Stimulated activated CD8-positive, alpha-beta memory T cell treated with anti-CD3 and anti-CD28 coated beads, Interleukin-4, amount 100 ng/mL, for 48 hours (primary cell): ENCODE measurements at regions not wholly inside any gene's neighbourhood (a gene's known extent, or its start where the extent isn't known, plus 50 kb on each side); places are given as distances from the start of the nearest gene placed in this dataset.
"Not testable (repeated sequence)": the region's sequence is repeated elsewhere in the genome, so short reads cannot be mapped to it uniquely, and the experiment has no call there.

ENCODE experiments used
- DNase-seq: peaks from one replicate; pipeline ENCODE4 v3.0.0-alpha.2; 2020

- DNase-seq, result no peak
These were observed 634.0 kb downstream of the MAT2B start for GRCh38 chr5:164139423-164139822.

- no peak for DNase-seq
These were observed 640.0 kb downstream of the MAT2B start for GRCh38 chr5:164145458-164145857.

DNA sequence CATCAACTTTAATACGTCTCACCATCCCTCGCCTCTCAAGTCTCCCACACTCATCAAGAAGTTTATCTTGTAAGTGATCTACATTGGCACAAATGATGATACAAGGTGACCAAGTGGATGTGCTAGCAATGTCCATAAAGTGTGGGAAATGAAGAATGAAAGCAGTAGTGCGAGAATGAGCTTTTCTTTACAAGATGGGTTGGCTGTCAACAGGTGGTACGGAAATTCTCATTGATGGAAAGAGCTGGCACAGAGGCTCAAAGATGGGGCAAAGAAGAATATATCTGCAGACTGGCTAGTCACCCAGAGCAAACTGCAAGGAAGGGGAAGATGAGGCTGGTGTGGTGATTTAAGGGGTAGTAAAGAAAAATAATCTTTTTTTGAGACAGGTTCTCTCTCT is 640.8 kb downstream of the MAT2B start:
- no peak for DNase-seq

DNA sequence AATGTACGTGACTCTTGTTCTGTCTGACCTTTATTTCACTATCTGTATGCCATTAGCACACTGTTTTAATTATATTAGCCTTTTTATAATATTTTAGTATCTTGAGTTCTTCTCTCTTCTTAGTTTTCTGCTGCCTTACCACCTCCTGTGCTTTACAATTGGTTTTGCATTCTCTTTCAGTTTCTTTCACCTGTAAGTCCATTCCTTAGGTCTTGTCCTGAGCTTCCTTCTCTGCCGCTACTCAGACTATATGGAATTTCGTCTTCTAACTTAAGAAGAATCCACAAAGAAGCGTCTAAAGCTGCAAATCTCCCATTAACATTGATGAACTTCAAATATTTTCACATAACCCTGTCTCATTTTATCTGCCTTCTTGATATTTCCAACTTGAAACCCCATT is 642.9 kb downstream of the MAT2B start:
- DNase-seq, result no peak

DNA sequence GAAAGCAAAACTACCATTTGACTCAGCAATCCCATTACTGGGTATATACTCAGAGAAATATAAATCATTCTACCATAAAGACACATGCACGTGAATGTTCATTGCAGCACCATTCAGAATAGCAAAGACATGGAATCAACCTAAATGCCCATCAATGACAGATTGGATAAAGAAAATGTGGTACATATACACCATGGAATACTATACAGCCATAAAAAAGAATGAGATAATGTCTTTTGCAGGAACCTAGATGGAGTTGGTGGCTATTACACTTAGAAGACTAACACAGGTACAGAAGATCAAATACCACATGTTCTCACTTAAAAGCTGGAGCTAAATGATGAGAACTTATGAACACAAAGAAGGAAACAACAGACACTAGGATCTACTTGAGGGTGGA is 647.1 kb downstream of the MAT2B start:
- not testable (repeated sequence) for DNase-seq

DNA sequence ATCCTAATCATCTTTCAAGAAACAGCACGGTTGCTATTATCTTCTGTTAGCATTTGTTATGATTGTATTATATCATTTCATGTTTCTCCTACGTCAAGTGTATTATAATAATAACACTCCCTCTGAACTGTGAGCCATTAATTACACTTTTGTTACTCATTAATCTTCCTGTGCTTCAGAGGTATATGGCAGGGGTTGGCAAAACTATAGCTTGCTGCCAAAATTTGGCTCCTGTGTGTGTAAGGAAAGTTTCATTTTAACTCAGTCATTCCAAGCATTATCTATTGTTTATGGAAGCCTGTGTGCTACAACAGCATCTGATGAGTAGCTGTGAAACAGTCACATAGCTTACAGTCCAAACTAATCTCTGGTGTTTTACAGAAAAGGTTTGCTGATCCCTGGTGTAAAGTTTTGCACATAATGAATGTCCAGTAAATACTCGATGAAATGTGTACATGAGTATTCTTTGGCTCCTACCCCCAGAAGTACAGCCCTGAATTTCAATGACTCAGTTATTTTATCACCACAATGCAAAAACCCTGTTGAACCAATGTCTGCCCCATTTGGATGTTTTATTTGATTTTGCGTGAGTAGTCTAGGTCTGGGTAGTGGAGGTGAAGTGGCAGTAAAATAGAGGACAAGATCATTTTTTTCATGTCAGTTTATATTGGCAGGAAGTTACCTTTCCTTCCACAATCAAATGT is 648.2 kb downstream of the MAT2B start:
- DNase-seq, result no peak

DNA sequence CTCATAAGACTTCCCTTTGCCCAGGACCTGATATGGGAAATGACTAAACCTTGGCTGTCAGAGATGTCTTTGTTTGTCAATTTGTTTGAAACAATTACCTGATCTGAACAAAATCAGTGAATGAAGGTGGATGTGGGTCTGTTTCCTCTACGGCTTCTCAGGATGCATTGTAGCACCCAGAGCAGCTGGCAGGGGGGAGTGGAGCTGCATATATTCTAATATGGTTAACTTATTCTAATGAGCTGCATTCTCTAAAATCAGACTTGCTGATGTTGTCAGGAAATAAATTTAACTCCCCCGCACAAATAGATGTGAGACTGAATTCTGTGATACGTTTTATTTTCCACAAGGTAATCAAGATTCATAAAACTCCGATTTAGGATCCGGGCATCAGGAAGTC is 665.4 kb downstream of the MAT2B start:
- DNase-seq, result no peak

DNA sequence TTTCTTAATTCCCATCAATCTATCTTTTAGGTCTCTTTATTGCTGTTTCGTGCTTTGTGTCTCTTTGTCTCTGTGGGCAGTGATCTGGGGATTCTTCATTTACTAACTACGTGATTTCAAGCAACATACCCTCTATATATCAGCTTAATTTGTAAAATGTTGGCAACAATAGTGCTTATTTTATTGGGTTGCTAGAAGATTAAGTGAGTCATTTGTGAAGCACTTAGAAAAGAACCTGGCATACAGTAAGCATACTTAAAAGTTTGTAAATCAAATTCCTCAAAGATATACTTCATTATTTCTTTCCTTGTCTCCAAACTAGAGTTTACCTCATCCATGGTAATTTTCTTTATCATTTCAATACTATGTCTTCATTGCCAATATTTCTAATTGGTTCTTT is 669.7 kb downstream of the MAT2B start:
- DNase-seq, result no peak

DNA sequence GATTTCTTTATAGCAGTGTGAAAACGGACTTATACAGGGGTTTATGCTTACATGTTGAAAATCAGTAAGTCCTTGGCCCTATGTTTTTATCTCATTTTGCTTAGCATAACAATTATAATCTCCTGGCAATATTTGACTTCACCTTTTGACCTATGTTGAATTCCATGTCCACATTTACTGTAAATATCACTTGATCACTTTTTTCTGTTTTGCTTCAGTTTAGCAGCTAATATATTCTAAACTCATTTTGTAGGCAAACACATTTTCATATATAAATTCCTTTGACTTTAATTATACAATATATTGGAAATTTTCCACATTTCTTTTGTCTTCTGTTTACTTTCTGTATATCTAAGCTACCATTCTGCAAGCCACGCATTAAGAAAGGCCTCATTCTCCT is 674.0 kb downstream of the MAT2B start:
- no peak for DNase-seq

DNA sequence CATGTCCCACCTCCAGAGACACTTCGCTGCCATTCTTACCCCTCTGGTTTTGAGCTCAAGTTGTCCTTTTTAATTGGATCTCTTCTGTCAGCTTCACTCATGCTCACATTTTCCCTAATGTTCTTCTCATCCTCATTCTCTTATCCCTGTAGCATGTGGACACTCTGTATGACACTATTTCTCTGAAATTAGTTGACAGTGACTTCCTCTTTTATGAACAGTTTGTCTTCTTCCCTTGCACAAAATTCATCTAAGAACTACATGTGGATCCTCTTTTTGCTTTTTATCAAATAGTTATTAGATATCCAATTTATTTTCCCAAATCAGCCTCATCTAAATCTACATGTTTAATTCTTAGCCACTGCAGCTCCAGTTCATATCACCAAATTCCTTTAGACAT is 676.2 kb downstream of the MAT2B start:
- no peak for DNase-seq

- DNase-seq, result no peak
These were observed 678.7 kb downstream of the MAT2B start for GRCh38 chr5:164184158-164184557.

GRCh38 chr5:164185000-164185399 is 679.6 kb downstream of the MAT2B start:
- no peak for DNase-seq

DNA sequence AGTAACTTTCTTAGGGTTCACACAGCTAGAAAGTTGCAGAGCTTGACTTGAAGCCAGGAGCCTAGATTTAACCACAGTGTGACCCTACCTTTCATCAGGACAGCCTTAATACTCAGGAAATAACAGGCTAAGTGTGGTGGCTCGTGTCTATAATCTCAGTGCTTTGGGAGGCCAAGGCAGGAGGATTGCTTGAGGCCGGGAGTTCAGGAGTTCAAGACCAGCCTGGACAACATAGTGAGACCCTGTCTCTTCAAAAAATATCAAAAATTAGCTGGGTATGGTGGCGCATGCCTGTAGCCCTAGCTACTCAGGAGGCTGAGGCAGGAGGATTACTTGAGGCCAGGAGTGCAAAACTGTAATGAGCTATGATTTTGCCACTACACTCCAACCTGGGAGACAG is 681.1 kb downstream of the MAT2B start:
- no peak for DNase-seq

GRCh38 chr5:164187785-164188184 is 682.4 kb downstream of the MAT2B start:
- no peak for DNase-seq

DNA sequence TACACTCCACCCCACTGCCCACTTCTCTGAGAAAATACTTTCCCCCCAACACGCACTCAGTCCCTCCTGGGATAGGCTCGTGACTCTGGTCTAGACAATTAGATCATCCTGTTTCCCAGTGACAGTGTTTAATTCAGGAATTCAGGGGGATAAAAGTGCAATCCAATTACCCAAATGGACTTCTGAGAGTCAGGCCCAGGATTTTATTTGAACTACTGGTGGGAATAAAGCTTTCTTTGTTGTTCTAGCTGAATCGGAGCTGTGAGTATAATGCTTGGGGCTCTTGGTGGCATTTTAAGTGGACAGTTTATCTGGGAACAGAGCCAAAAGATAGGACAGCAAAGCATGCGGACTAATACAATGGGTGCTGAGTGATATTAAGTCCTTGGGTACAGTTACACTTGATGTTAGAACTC is 683.3 kb downstream of the MAT2B start:
- DNase-seq, result no peak

DNA sequence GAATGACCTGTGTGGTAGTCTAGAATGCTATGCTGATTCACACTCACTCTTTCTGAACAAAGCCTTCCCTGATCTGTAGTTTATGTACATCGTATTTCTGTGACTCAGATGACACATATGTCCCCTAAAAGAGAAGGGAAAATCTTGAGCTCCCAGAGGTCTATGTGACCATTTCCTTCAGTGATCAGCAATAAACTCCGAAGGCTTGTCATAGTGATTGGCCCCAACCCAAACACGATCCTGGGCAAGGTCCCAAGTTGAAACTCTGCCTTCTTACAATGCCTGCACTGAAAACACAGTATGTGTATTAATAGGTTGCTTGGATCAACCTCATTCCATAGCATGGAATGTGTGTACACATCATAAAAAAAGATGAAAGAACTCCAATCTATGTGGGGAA is 685.8 kb downstream of the MAT2B start:
- DNase-seq, result no peak

DNA sequence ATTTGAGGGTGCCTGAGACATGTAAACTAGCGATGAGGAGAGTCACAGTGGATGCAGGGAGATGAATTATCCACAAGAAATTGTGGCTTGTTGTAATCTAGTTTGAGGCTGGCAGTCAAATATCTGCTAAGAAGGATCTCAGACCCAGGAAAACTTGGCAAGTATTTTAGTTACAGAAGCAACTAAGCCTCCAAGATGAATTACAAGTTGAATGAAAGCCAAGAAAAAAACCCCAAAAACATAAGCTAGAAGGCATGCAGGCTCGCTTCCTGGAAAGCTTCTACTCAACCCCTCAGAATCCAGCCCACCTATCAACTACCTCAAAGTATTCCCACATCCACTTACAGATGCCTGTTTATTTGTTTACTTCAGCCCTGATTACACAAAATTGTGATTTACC is 696.9 kb downstream of the MAT2B start:
- no peak for DNase-seq

DNA sequence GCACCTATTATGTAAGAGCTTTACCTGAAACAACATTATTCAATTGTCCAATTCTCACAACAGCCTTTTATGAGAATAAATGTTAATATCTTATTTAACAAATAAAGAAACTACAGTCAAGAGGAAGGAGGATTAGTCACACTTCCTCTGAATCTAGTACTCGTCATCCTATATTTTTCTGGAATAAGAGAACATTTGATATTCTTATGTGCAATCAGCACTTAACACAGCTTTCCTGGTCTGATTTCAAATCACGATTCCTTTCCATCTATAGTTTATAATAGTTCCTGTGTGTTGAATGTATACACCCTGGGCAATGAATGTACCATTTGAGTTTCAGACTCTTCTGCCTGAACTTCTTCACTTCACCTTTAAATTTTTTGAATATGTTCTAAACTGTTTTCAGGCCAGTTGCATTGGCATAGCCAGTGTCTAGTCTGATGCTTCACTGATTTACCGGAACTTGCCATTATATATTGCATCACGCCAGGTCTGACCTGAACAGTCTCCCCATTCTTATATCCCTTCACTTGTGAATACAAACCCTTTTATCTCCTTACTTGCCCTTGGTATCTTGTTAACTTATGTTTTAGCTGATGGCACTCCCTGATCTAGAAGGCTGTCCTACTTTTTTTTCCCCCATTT is 698.3 kb downstream of the MAT2B start:
- no peak for DNase-seq

DNA sequence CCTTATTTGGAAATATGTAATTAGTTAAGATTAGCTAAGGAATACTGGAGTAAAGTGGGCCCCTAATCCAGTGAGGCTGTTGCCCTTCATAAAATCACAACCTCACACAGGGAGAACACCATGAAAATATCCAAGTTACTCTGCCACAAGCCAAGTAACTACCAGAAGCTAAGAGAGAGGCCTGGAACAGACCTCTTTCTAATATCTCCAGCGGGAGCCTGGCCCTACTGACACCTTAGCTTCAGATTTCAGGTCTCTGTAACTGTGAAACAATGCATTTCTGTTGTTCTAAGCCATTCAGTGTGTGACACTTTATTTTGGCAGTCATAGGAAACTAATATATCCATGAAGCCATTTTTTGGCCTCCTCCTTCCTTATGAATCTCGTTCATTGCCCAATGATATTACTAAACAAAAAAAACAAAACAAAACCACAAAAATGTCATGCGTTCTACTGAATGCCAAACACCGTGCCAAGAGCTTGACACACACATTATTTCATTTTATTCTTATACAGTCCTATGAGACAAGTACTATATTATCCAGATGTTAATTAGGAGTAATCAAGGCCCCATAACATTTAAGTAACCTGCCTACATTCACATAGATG is 699.0 kb downstream of the MAT2B start:
- DNase-seq, result no peak

DNA sequence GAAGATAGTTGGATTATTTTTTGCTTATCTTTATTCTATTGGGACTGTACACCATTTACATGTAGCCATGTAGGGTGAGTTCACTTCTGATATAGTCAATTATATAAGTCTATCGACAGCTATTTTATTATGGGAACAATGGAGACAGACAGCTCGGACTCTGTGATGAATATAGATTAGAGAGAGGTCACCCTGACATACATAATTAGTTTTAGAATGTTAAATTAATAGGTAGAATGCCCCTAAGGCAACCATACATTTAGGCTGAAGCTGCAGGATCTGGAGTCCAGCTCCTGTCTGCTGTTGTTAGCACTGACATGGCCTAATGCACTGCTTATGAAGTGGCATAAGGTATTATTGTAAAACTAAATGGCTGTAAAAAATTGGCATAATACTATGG is 700.8 kb downstream of the MAT2B start:
- no peak for DNase-seq

DNA sequence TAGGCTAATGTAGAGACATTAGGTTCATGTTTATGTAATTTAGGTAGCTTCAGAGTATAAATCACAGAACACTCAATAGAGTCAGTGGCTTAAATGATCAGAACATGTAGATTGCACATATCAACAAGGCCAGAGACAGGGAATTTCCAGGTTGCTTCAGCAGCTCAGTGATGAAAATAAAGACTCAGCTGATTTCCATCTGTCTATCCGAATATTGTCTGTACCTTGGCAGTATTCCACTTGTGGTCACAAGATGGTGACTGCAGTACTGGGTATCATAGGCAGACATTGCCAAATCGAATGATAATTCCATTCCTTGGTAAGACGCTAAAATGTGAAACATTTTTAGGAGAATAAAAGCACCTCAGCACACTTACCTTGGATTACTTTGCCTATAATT is 702.2 kb downstream of the MAT2B start:
- DNase-seq, result no peak

DNA sequence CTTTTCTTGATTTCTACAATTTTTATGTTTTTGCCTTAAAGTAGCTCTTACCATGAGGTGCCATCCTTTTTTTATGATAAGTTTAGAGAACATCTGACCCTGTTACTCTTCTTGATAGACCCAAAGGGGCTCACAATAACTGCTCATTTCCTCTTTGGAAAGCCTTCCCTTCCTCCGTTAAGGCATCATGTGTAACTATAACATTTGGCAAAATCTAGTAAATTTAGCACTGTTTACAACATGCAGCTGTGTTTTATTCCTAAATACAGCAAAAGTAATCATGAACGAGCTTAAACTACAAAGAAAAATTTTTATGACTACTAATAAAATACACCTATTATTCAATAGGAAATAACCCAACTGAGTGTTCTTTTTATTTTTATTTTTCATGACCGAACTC is 705.1 kb downstream of the MAT2B start:
- DNase-seq, result no peak

- no peak for DNase-seq
These were observed 709.3 kb downstream of the MAT2B start for GRCh38 chr5:164214698-164215097.

DNA sequence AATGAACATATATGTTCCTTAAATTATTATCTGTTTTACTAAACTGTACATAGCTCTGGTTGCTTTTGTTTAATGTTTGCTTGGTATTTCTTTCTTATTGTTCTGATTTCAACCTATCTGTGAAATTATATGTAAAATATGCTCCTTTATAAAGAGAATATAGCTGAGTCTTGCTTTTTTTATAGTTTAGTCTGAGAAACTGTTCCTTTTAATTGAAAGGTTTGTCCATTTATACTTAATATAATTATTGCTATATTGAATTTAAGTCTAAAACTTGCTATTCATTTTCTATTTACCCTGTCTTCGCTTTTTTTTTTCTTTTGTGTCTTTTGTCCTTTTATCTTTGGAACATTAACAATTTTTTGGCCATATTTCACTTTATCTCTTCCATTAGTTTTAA is 712.0 kb downstream of the MAT2B start:
- DNase-seq, result no peak

GRCh38 chr5:164220522-164220921 is 715.1 kb downstream of the MAT2B start:
- no peak for DNase-seq
